HepG2 (cell line): ENCODE measurements at regions not wholly inside any gene's neighbourhood (a gene's known extent, or its start where the extent isn't known, plus 50 kb on each side); places are given as distances from the start of the nearest gene placed in this dataset.

Experiments used
- ATAC-seq: fragments of 200-7000 bp; cut with Tn5 transposase; 3 replicates; pipeline ENCODE4 v1.9.1; 2020; ENCODE audit warnings: mild to moderate bottlenecking, moderate library complexity
- BruUV-seq: library from RNA; stranded (reverse); fragments of 400-500 nt; replicated peaks from 2 replicates; lab custom pipeline; 2021; lab: Mats Ljungman, UMichigan
- CTCF ChIA-PET: fragments of 300-600 bp; formaldehyde crosslinking; extraction: SDS; loops from one replicate; lab custom pipeline; 2021; ENCODE audit warnings: low total read pairs, inconsistent platforms, low intra/inter-chr PET ratio; lab: Yijun Ruan, JAX
- POLR2A ChIA-PET: fragments of 350-600 bp; sonication (Branson Sonifier 250); formaldehyde crosslinking; loops from one replicate; lab custom pipeline; 2020; ENCODE audit warnings: antibody characterized with exemption, inconsistent platforms; lab: Yijun Ruan, JAX
- DNase-seq: peaks from one replicate; pipeline ENCODE4 v3.0.0-alpha.2; 2015; ENCODE audit warnings: low spot score
- FAIRE-seq: peaks from 3 replicates; lab custom pipeline; 2011; peaks lifted over from hg19 to GRCh38; lab: Jason Lieb, UNC
- H2AFZ ChIP-seq: one replicate; pipeline ENCODE4 v1.6.1; 2011; ENCODE audit warnings: low read length, inconsistent platforms
- H3K27ac ChIP-seq: fragments of 300-600 bp; 3 replicates; pipeline ENCODE4 v1.8.0; 2011; ENCODE audit warnings: mixed run types, mild to moderate bottlenecking, mixed read lengths, low read length, inconsistent platforms; ENCODE audit not compliant: insufficient read depth; ENCODE audit errors: extremely low read length
- H3K27me3 ChIP-seq, 2 experiments: fragments of 200-600 bp in 1 of 2; 2 replicates in 1 of 2; 3 replicates in 1 of 2; pipeline versions ENCODE4 v1.6.0 to v1.8.0; 2011; ENCODE audit warnings: low read length in 2 of 2, mild to moderate bottlenecking in 2 of 2, moderate library complexity in 2 of 2, inconsistent platforms in 1 of 2; ENCODE audit not compliant: insufficient read depth in 2 of 2, control insufficient read depth in 1 of 2
- H3K36me3 ChIP-seq, 2 experiments: fragments of 200-600 bp in 1 of 2; replicated peaks in 1 of 2; 2 replicates in 1 of 2; 3 replicates in 1 of 2; pipeline versions ENCODE4 v1.5.1 to v1.8.0; 2011; ENCODE audit warnings: low read length in 2 of 2, inconsistent platforms in 1 of 2; ENCODE audit not compliant: insufficient read depth in 2 of 2, control insufficient read depth in 1 of 2
- H3K4me1 ChIP-seq: 2 replicates; pipeline ENCODE4 v1.5.1; 2012; ENCODE audit warnings: low read length, inconsistent platforms; ENCODE audit not compliant: insufficient read depth
- H3K4me2 ChIP-seq: 2 replicates; pipeline ENCODE4 v1.6.0; 2011; ENCODE audit warnings: low read depth, low read length, inconsistent platforms
- H3K4me3 ChIP-seq, 3 experiments: fragments of 200-600 bp in 1 of 3; sonication (generic), shearing (Covaris generic) in 1 of 3; replicated peaks in 1 of 3; 2 replicates each; pipeline ENCODE4 v1.5.1; 2011 to 2016; ENCODE audit warnings: low read length in 3 of 3, inconsistent platforms in 2 of 3, low read depth in 2 of 3, mild to moderate bottlenecking in 2 of 3, control low read depth in 1 of 3, mixed read lengths in 1 of 3; ENCODE audit not compliant: insufficient read depth in 1 of 3
- H3K79me2 ChIP-seq: one replicate; pipeline ENCODE4 v1.6.1; 2011; ENCODE audit warnings: low read length, inconsistent platforms; ENCODE audit not compliant: insufficient read depth
- H3K9ac ChIP-seq: 2 replicates; pipeline ENCODE4 v1.6.0; 2011; ENCODE audit warnings: mild to moderate bottlenecking, low read depth, low read length, inconsistent platforms; ENCODE audit not compliant: insufficient read depth
- H3K9me3 ChIP-seq: 2 replicates; pipeline ENCODE4 v1.5.1; 2012; ENCODE audit warnings: mild to moderate bottlenecking, low read length
- H4K20me1 ChIP-seq: 2 replicates; pipeline ENCODE4 v1.6.0; 2011; ENCODE audit warnings: inconsistent platforms, mild to moderate bottlenecking, low read length, moderate library complexity; ENCODE audit not compliant: insufficient read depth
- DPF2 ChIP-seq: sonication (generic); formaldehyde crosslinking; IDR thresholded peaks from 2 replicates; pipeline ENCODE4 v1.4.0; 2020; ENCODE audit warnings: mild to moderate bottlenecking, low read depth, missing genetic modification reagents, borderline replicate concordance
- ELF1 ChIP-seq: sonication (generic); formaldehyde crosslinking; IDR thresholded peaks from 2 replicates; pipeline ENCODE4 v1.4.0; 2020; ENCODE audit warnings: missing genetic modification reagents
- HOXA9 ChIP-seq: sonication (generic); formaldehyde crosslinking; IDR thresholded peaks from 2 replicates; pipeline ENCODE4 v1.8.1; 2022; ENCODE audit warnings: missing genetic modification reagents, mild to moderate bottlenecking, moderate library complexity, borderline replicate concordance
- MXI1 ChIP-seq: IDR thresholded peaks from 3 replicates; pipeline ENCODE4 v1.6.1; 2012; ENCODE audit warnings: low read depth, low read length, inconsistent platforms, borderline replicate concordance
- ONECUT2 ChIP-seq: sonication (generic); formaldehyde crosslinking; IDR thresholded peaks from 2 replicates; pipeline ENCODE4 v1.4.0; 2020; ENCODE audit warnings: missing genetic modification reagents
- RFXAP ChIP-seq: sonication (generic); formaldehyde crosslinking; IDR thresholded peaks from 2 replicates; pipeline ENCODE4 v1.4.0; 2020; ENCODE audit warnings: missing genetic modification reagents, borderline replicate concordance
- SNRNP70 ChIP-seq: fragments of 200-400 bp; formaldehyde crosslinking; IDR thresholded peaks from 2 replicates; pipeline ENCODE4 v1.6.1; 2017; ENCODE audit warnings: mild to moderate bottlenecking, low read depth, low read length, moderate library complexity
- SYNCRIP ChIP-seq: fragments of 200-400 bp; formaldehyde crosslinking; IDR thresholded peaks from 2 replicates; pipeline ENCODE4 v1.6.1; 2018; ENCODE audit warnings: mild to moderate bottlenecking, low read depth, low read length; ENCODE audit not compliant: insufficient read depth
- TMF1 ChIP-seq: sonication (generic); formaldehyde crosslinking; IDR thresholded peaks from 2 replicates; pipeline ENCODE4 v1.8.1; 2022; ENCODE audit warnings: low read depth, missing genetic modification reagents
- ZFP36L2 ChIP-seq: sonication (generic); formaldehyde crosslinking; IDR thresholded peaks from 2 replicates; pipeline ENCODE4 v1.4.0; 2020; ENCODE audit warnings: missing genetic modification reagents
- ZNF143 ChIP-seq: sonication (generic); formaldehyde crosslinking; IDR thresholded peaks from 2 replicates; pipeline ENCODE4 v1.4.0; 2020; ENCODE audit warnings: missing genetic modification reagents
- ZNF160 ChIP-seq: sonication (generic); formaldehyde crosslinking; IDR thresholded peaks from 2 replicates; pipeline ENCODE4 v1.8.0; 2022; ENCODE audit warnings: mild to moderate bottlenecking, inconsistent platforms, missing genetic modification reagents
- ZNF44 ChIP-seq: sonication (generic); formaldehyde crosslinking; IDR thresholded peaks from 2 replicates; pipeline ENCODE4 v1.5.1; 2020; ENCODE audit warnings: mild to moderate bottlenecking, missing genetic modification reagents
- ZNF552 ChIP-seq: sonication (generic); formaldehyde crosslinking; IDR thresholded peaks from 2 replicates; pipeline ENCODE4 v1.9.0; 2022; ENCODE audit warnings: missing genetic modification reagents, mild to moderate bottlenecking, borderline replicate concordance
- ZNF652 ChIP-seq: IDR thresholded peaks from 2 replicates; pipeline ENCODE4 v1.6.1; 2016; ENCODE audit warnings: low read depth, borderline replicate concordance
- ZNF773 ChIP-seq: sonication (generic); formaldehyde crosslinking; IDR thresholded peaks from 2 replicates; pipeline ENCODE4 v1.4.0; 2020; ENCODE audit warnings: missing genetic modification reagents, borderline replicate concordance
- WGBS: methylation state at CpG from one replicate; pipeline ENCODE4 v1.1.6; 2017; ENCODE audit warnings: low lambda C conversion rate; 5-methylcytosine and 5-hydroxymethylcytosine counted together
- in situ Hi-C: cut with HindIII; loops from 2 replicates; pipeline ENCODE4 v1.10.0; 2017; ENCODE audit warnings: low pct_unique_long_range_greater_than_20kb; ENCODE audit not compliant: extremely low pct_ligation_motif_present
- intact Hi-C: fragments of 100-400 bp; cut with micrococcal nuclease; formaldehyde crosslinking; loops from one replicate; pipeline ENCODE4 v1.10.0; 2022; ENCODE audit not compliant: unreplicated experiment
- TF ChIP-seq, protein P1 (sequence below): sonication (generic); formaldehyde crosslinking; IDR thresholded peaks from 2 replicates; pipeline ENCODE4 v1.4.0; 2020; ENCODE audit warnings: missing genetic modification reagents
- TF ChIP-seq, protein P2 (sequence below): sonication (generic); formaldehyde crosslinking; IDR thresholded peaks from 2 replicates; pipeline ENCODE4 v1.5.0; 2020; ENCODE audit warnings: mild to moderate bottlenecking, missing genetic modification reagents, moderate library complexity

DNA sequence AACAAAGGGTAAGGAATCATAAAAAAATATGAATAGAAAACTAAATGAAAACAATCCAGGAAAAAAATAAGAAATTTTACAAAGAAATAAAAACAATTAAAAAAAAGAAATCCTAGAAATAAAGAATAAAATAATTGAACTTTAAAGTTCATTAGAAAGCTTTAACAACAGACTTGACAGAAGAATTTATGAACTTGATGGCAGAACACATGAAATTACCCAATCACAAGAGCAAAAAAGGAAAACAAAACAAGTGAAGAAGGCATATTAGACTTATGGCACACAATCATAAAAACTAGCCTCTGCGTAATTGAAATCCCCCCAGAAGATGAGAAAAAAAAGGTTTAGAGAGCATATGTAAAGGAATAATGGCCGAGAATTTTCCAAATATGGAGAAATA, 802.5 kb upstream of the B3GALT2 start:
- ATAC-seq = no peak
- H3K9me3 ChIP-seq = peaks cover 42% of the 10 kb centered on the region
- H3K27me3 ChIP-seq = no peaks in the 10 kb centered on the region
- no peak overlapping the region for H2AFZ ChIP-seq
- H3K36me3 ChIP-seq = no peaks in the 10 kb centered on the region
- TF ChIP-seq RFXAP (CRISPR knock-in tag) (no peak), ZNF160 (peak; percentile 97), ZNF773 (CRISPR knock-in tag) (no peak)
- in situ Hi-C loops (no loop called here), intact Hi-C loops (no loop called here)
- POLR2A ChIA-PET = no interaction called here
- DNase-seq = no peak
- no peak overlapping the region for H3K4me3 ChIP-seq
- no peak overlapping the region for H3K27ac ChIP-seq
- no peak overlapping the region for H3K9ac ChIP-seq
- no peaks in the 10 kb centered on the region for H3K79me2 ChIP-seq
- H3K4me1 ChIP-seq = no peaks in the 10 kb centered on the region
- FAIRE-seq = no peak
- CTCF ChIA-PET = no interaction called here
- no peaks in the 10 kb centered on the region for H4K20me1 ChIP-seq
- H3K4me2 ChIP-seq = no peak overlapping the region
- WGBS = 0% methylated on average over 2 of the region's 2 CpGs
- BruUV-seq = no TSS peak

DNA sequence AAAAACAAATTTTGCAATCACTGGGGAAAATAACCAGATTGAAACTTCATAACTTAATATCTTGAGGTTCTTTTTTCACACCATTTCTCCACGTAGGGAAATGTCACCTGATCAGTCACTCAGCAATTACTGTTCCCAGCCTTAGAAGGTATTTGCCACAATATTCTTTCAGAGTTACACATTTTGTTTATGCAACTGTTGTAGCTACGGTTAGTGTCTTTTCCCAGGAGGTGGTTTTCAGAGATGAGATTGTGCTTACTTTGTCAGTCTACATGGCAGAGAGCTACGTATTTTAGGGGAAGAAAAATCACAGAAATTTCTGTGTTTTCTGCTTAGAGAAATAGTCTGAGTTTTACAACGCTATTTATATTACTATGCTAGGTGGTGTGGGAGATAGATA, 792.8 kb upstream of the B3GALT2 start:
- H2AFZ ChIP-seq = no peak overlapping the region
- H3K27ac ChIP-seq = no peak overlapping the region
- 15% methylated on average over 4 of the region's 4 CpGs for WGBS
- H3K36me3 ChIP-seq = no peaks in the 10 kb centered on the region
- H3K79me2 ChIP-seq = no peaks in the 10 kb centered on the region
- H4K20me1 ChIP-seq = no peaks in the 10 kb centered on the region
- in situ Hi-C loops (no loop called here), intact Hi-C loops (no loop called here)
- POLR2A ChIA-PET = no interaction called here
- H3K9me3 ChIP-seq = peaks cover under 1% of the 10 kb centered on the region; the same call in 1 of the 2 replicates
- FAIRE-seq = no peak
- no peak overlapping the region for H3K4me3 ChIP-seq
- H3K9ac ChIP-seq = no peak overlapping the region
- CTCF ChIA-PET = no interaction called here
- no TSS peak for BruUV-seq
- no peaks in the 10 kb centered on the region for H3K27me3 ChIP-seq
- H3K4me1 ChIP-seq = no peaks in the 10 kb centered on the region
- ATAC-seq = no peak
- no peak for DNase-seq
- H3K4me2 ChIP-seq = no peak overlapping the region
- no peak for TF ChIP-seq DPF2
- TF ChIP-seq SNRNP70 = no peak
- no peak for TF ChIP-seq ZNF552 (CRISPR knock-in tag)
- TF ChIP-seq, protein P1, sequence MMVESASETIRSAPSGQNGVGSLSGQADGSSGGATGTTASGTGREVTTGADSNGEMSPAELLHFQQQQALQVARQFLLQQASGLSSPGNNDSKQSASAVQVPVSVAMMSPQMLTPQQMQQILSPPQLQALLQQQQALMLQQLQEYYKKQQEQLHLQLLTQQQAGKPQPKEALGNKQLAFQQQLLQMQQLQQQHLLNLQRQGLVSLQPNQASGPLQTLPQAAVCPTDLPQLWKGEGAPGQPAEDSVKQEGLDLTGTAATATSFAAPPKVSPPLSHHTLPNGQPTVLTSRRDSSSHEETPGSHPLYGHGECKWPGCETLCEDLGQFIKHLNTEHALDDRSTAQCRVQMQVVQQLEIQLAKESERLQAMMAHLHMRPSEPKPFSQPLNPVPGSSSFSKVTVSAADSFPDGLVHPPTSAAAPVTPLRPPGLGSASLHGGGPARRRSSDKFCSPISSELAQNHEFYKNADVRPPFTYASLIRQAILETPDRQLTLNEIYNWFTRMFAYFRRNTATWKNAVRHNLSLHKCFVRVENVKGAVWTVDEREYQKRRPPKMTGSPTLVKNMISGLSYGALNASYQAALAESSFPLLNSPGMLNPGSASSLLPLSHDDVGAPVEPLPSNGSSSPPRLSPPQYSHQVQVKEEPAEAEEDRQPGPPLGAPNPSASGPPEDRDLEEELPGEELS = no peak
- TF ChIP-seq ZNF143 (CRISPR knock-in tag) = no peak
- no peak for TF ChIP-seq ZFP36L2 (CRISPR knock-in tag)
- no peak for TF ChIP-seq HOXA9 (CRISPR knock-in tag)
- TF ChIP-seq ZNF652 = no peak
- no peak for TF ChIP-seq ELF1
- no peak for TF ChIP-seq MXI1
- no peak for TF ChIP-seq ONECUT2
- TF ChIP-seq, protein P2, sequence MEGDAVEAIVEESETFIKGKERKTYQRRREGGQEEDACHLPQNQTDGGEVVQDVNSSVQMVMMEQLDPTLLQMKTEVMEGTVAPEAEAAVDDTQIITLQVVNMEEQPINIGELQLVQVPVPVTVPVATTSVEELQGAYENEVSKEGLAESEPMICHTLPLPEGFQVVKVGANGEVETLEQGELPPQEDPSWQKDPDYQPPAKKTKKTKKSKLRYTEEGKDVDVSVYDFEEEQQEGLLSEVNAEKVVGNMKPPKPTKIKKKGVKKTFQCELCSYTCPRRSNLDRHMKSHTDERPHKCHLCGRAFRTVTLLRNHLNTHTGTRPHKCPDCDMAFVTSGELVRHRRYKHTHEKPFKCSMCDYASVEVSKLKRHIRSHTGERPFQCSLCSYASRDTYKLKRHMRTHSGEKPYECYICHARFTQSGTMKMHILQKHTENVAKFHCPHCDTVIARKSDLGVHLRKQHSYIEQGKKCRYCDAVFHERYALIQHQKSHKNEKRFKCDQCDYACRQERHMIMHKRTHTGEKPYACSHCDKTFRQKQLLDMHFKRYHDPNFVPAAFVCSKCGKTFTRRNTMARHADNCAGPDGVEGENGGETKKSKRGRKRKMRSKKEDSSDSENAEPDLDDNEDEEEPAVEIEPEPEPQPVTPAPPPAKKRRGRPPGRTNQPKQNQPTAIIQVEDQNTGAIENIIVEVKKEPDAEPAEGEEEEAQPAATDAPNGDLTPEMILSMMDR (CRISPR knock-in tag) = no peak
- no peak for TF ChIP-seq SYNCRIP
- no peak for TF ChIP-seq ZNF44 (CRISPR knock-in tag)
- no peak for TF ChIP-seq TMF1 (CRISPR knock-in tag)
